GM20000 (cell line): ENCODE measurements at regions not wholly inside any gene's neighbourhood (a gene's known extent, or its start where the extent isn't known, plus 50 kb on each side); places are given as distances from the start of the nearest gene placed in this dataset.

Experiments used
- DNase-seq: peaks from one replicate; pipeline ENCODE4 v3.0.0; 2012; ENCODE audit warnings: low spot score
- CTCF ChIP-seq: IDR thresholded peaks from 2 replicates; pipeline ENCODE4 v1.5.1; 2012; ENCODE audit warnings: mild to moderate bottlenecking, control low read depth; ENCODE audit errors: extremely low read depth, missing control alignments

GRCh38 chr4:156396534-156396933 lies 442.9 kb upstream of the CTSO start:
- DNase-seq = no peak
- no peak for TF ChIP-seq CTCF

GRCh38 chr4:156391325-156391653 lies 437.6 kb upstream of the CTSO start:
- no peak for DNase-seq
- no peak for TF ChIP-seq CTCF

- no peak for DNase-seq
- TF ChIP-seq CTCF = no peak
Measured at GRCh38 chr4:156390599-156391324, 437.1 kb upstream of the CTSO start.

- DNase-seq = no peak
- no peak for TF ChIP-seq CTCF
Measured at GRCh38 chr4:156388826-156389225, 435.2 kb upstream of the CTSO start.

GRCh38 chr4:156378033-156378665 lies 424.5 kb upstream of the CTSO start:
- DNase-seq = peak; percentile 34
- TF ChIP-seq CTCF = peak; percentile 33

GRCh38 chr4:156377036-156377710 lies 423.5 kb upstream of the CTSO start:
- no peak for TF ChIP-seq CTCF
- no peak for DNase-seq

GRCh38 chr4:156374894-156375293 lies 421.2 kb upstream of the CTSO start:
- no peak for TF ChIP-seq CTCF
- no peak for DNase-seq
